Uterus (tissue), 2 donors: ENCODE measurements at regions not wholly inside any gene's neighbourhood (a gene's known extent, or its start where the extent isn't known, plus 50 kb on each side); places are given as distances from the start of the nearest gene placed in this dataset.

Source experiments
- POLR2A ChIP-seq, 2 donors: fragments of 450-650 bp; IDR thresholded peaks; one replicate each; pipeline ENCODE4 v1.6.1; 2016; ENCODE audit warnings: antibody characterized with exemption in 2 of 2, mild to moderate bottlenecking in 1 of 2, moderate library complexity in 1 of 2
- TF ChIP-seq, protein P1 (sequence below), 4 experiments: fragments of 200-600 bp in 2 of 4; fragments of 450-650 bp in 2 of 4; sonication (generic) in 2 of 4; IDR thresholded peaks; one replicate each; pipeline ENCODE4 v1.5.1; 2016 to 2019; ENCODE audit warnings: antibody characterized with exemption in 4 of 4, mild to moderate bottlenecking in 2 of 4, moderate library complexity in 1 of 4

DNA sequence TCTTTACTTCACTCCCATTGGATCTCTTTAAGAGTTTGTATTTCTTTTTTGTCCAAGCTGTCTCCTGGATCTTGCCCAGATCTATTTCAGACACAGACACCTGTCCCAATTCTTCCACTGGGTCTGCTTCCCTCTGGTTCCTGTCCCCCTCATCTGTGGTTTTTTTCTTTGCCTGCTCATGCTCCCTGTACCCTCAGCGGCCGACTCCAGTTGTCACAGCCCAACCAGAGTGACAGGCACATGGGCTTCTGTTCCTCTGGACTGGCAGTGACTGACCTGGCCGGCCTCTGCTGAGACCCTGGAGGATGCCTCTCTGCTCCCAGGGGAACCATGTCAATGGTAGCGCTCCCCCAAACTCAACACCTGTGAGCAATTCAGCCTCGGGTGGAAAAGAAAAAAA, 142.6 kb downstream of the WSCD1 start:
- TF ChIP-seq, protein P1, sequence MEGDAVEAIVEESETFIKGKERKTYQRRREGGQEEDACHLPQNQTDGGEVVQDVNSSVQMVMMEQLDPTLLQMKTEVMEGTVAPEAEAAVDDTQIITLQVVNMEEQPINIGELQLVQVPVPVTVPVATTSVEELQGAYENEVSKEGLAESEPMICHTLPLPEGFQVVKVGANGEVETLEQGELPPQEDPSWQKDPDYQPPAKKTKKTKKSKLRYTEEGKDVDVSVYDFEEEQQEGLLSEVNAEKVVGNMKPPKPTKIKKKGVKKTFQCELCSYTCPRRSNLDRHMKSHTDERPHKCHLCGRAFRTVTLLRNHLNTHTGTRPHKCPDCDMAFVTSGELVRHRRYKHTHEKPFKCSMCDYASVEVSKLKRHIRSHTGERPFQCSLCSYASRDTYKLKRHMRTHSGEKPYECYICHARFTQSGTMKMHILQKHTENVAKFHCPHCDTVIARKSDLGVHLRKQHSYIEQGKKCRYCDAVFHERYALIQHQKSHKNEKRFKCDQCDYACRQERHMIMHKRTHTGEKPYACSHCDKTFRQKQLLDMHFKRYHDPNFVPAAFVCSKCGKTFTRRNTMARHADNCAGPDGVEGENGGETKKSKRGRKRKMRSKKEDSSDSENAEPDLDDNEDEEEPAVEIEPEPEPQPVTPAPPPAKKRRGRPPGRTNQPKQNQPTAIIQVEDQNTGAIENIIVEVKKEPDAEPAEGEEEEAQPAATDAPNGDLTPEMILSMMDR (IDR thresholded peaks at IDR 0.05), result no peak
- no peak for TF ChIP-seq POLR2A (IDR thresholded peaks at IDR 0.05)
